ENCODE measurements at regions not wholly inside any gene's neighbourhood (a gene's known extent, or its start where the extent isn't known, plus 50 kb on each side); places are given as distances from the start of the nearest gene placed in this dataset.

GRCh38 chr15:62553911-62554563, 389.0 kb upstream of the C2CD4B start:
- TF ChIP-seq CTCF (IDR thresholded peaks at IDR 0.05) (no peak), POLR2A (IDR thresholded peaks at IDR 0.05) (no peak)
- H3K27ac ChIP-seq = no peak overlapping the region
- no peaks in the 10 kb centered on the region for H3K9me3 ChIP-seq
- ATAC-seq = no peak
- no peaks in the 10 kb centered on the region for H3K36me3 ChIP-seq
- H3K4me1 ChIP-seq = no peaks in the 10 kb centered on the region
- 40% methylated on average over 2 of the region's 2 CpGs for WGBS (ENCODE audit: insufficient coverage, low coverage, low lambda C conversion rate, missing lambda C conversion rate)
- H3K4me3 ChIP-seq = no peak overlapping the region
- no peak for DNase-seq
- no peaks in the 10 kb centered on the region for H3K27me3 ChIP-seq
- intact Hi-C loops (cut with DNase I) = no loop called here

GRCh38 chr15:62558640-62559380, 393.7 kb upstream of the C2CD4B start:
- intact Hi-C loops (cut with DNase I) = no loop called here
- Histone ChIP-seq H3K27me3 (peaks cover 0 to 5% of the 10 kb centered on the region in 2 donors), H3K27ac (no peak overlapping the region), H3K4me1 (no peaks in the 10 kb centered on the region), H3K36me3 (no peaks in the 10 kb centered on the region), H3K4me3 (no peak overlapping the region), H3K9me3 (no peaks in the 10 kb centered on the region)
- DNase-seq (no peak), ATAC-seq (no peak)
- TF ChIP-seq POLR2A (IDR thresholded peaks at IDR 0.05) (no peak), CTCF (IDR thresholded peaks at IDR 0.05) (no peak)
- 71% methylated on average over 4 of the region's 8 CpGs for WGBS (ENCODE audit: insufficient coverage, low coverage, low lambda C conversion rate, missing lambda C conversion rate)

GRCh38 chr15:62559381-62559733, 394.3 kb upstream of the C2CD4B start:
- H3K36me3 ChIP-seq = no peaks in the 10 kb centered on the region
- H3K27ac ChIP-seq = no peak overlapping the region
- H3K9me3 ChIP-seq = no peaks in the 10 kb centered on the region
- ATAC-seq (no peak), DNase-seq (no peak)
- no peaks in the 10 kb centered on the region for H3K4me1 ChIP-seq
- TF ChIP-seq POLR2A (IDR thresholded peaks at IDR 0.05) (no peak), CTCF (IDR thresholded peaks at IDR 0.05) (no peak)
- intact Hi-C loops (cut with DNase I) = no loop called here
- 83% methylated on average over 1 of the region's 1 CpG for WGBS (ENCODE audit: insufficient coverage, low coverage, low lambda C conversion rate, missing lambda C conversion rate)
- no peak overlapping the region for H3K4me3 ChIP-seq
- H3K27me3 ChIP-seq = peaks cover 0 to 5% of the 10 kb centered on the region in 2 donors

- H3K36me3 ChIP-seq = no peaks in the 10 kb centered on the region
- no peaks in the 10 kb centered on the region for H3K9me3 ChIP-seq
- H3K27ac ChIP-seq = no peak overlapping the region
- H3K4me1 ChIP-seq = no peaks in the 10 kb centered on the region
- H3K27me3 ChIP-seq = peaks cover 0 to 8% of the 10 kb centered on the region in 2 donors
- no peak for TF ChIP-seq POLR2A (IDR thresholded peaks at IDR 0.05)
- TF ChIP-seq CTCF (IDR thresholded peaks at IDR 0.05) = no peak
- DNase-seq (no peak), ATAC-seq (no peak)
- 83% methylated on average over 10 of the region's 11 CpGs for WGBS (ENCODE audit: insufficient coverage, low coverage, low lambda C conversion rate, missing lambda C conversion rate)
- intact Hi-C loops (cut with DNase I) = no loop called here
- H3K4me3 ChIP-seq = no peak overlapping the region
Measured at GRCh38 chr15:62561059-62561519, 396.0 kb upstream of the C2CD4B start.
